ENCODE measurements at regions not wholly inside any gene's neighbourhood (a gene's known extent, or its start where the extent isn't known, plus 50 kb on each side); places are given as distances from the start of the nearest gene placed in this dataset.

DNA sequence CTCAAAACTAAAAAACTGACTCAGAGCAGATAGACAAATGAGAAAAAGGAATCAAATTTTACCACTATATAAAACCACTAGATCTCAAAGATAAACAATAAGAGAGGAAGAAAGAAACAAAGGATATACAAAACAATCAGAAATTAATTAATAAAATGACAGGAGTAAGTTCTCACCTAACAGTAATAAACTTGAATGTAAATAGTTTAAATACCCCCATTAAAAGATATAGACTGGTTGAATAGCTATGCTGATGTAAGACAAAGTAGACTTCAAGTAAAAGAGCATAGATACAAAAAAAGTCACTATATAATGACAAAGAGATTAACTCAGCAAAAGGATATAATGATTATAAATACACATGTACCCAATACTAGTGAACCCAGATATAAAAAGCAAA, 72.3 kb upstream of the GNAZ start:
- H3K18ac ChIP-seq (ENCODE audit: low read length) = no peak overlapping the region
- H4K12ac ChIP-seq (ENCODE audit: low read depth, low read length) = no peak overlapping the region
- no peak overlapping the region for H3K14ac ChIP-seq (ENCODE audit: low read length)
- no peaks in the 10 kb centered on the region for H3K79me2 ChIP-seq (ENCODE audit: control insufficient read depth, insufficient read depth, low read length, poor library complexity)
- no peak overlapping the region for H2BK5ac ChIP-seq (ENCODE audit: low read depth, low read length, poor library complexity)
- H3K27me3 ChIP-seq (ENCODE audit: insufficient read depth, low read length) = no peaks in the 10 kb centered on the region
- H3K9ac ChIP-seq (ENCODE audit: low read length) = no peak overlapping the region
- H2BK12ac ChIP-seq (ENCODE audit: low read length) = no peak overlapping the region
- no peaks in the 10 kb centered on the region for H3K4me1 ChIP-seq (ENCODE audit: control insufficient read depth in 1 of 2, insufficient read depth in 2 of 2, low read length in 2 of 2)
- H3K4me3 ChIP-seq (ENCODE audit: low read depth, low read length) = no peak overlapping the region
- no peak overlapping the region for H2BK120ac ChIP-seq (ENCODE audit: insufficient read depth, low read length, poor library complexity)
- H3K9me3 ChIP-seq (ENCODE audit: insufficient read depth, low read depth, low read length) = peaks cover 13% of the 10 kb centered on the region
- no peaks in the 10 kb centered on the region for H3K36me3 ChIP-seq (ENCODE audit: control insufficient read depth in 1 of 2, insufficient read depth in 2 of 2, low read length in 2 of 2)
- no peak overlapping the region for H4K91ac ChIP-seq (ENCODE audit: low read depth, low read length)
- H2AK5ac ChIP-seq (ENCODE audit: low read length) = no peak overlapping the region
- H3K4me2 ChIP-seq (ENCODE audit: low read length) = no peak overlapping the region
- H4K8ac ChIP-seq (ENCODE audit: low read depth, low read length) = no peak overlapping the region
- H3K23ac ChIP-seq (ENCODE audit: low read length) = no peak overlapping the region
- no peak overlapping the region for H2AFZ ChIP-seq (ENCODE audit: insufficient read depth, low read length, poor library complexity)
- DNase-seq = no peak
- no peak overlapping the region for H3K4ac ChIP-seq (ENCODE audit: low read depth, low read length)
- no peaks in the 10 kb centered on the region for H3K79me1 ChIP-seq (ENCODE audit: low read length)
- no peak overlapping the region for H3K27ac ChIP-seq (ENCODE audit: low read depth, low read length)

DNA sequence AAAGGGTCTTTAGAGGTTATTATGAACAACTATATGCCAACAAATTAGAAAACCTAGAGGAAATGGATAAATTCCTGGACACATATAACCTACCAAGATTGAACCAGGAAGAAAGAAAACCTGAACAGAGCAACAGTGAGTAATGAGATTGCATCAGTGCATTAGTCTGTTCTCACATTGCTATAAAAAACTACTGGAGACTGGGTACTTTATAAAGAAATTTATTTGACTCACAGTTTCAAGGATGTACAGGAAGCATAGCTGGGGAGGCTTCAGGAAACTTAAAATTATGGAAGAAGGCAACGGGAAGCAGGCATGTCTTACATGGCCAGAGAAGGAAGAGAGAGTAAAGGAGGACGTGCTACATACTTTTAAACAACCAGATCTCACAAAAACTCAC, 70.8 kb upstream of the GNAZ start:
- Histone ChIP-seq H4K12ac (ENCODE audit: low read depth, low read length) (no peak overlapping the region), H3K36me3 (ENCODE audit: control insufficient read depth in 1 of 2, insufficient read depth in 2 of 2, low read length in 2 of 2) (no peaks in the 10 kb centered on the region), H3K4me2 (ENCODE audit: low read length) (no peak overlapping the region), H2AK5ac (ENCODE audit: low read length) (no peak overlapping the region), H3K4me1 (ENCODE audit: control insufficient read depth in 1 of 2, insufficient read depth in 2 of 2, low read length in 2 of 2) (no peaks in the 10 kb centered on the region), H3K4ac (ENCODE audit: low read depth, low read length) (no peak overlapping the region), H2BK120ac (ENCODE audit: insufficient read depth, low read length, poor library complexity) (no peak overlapping the region), H2AFZ (ENCODE audit: insufficient read depth, low read length, poor library complexity) (no peak overlapping the region), H3K14ac (ENCODE audit: low read length) (no peak overlapping the region), H3K18ac (ENCODE audit: low read length) (no peak overlapping the region), H3K79me1 (ENCODE audit: low read length) (no peaks in the 10 kb centered on the region), H3K9ac (ENCODE audit: low read length) (no peak overlapping the region), H3K27ac (ENCODE audit: low read depth, low read length) (no peak overlapping the region), H2BK12ac (ENCODE audit: low read length) (no peak overlapping the region), H3K27me3 (ENCODE audit: insufficient read depth, low read length) (no peaks in the 10 kb centered on the region), H3K23ac (ENCODE audit: low read length) (no peak overlapping the region), H4K91ac (ENCODE audit: low read depth, low read length) (no peak overlapping the region), H4K8ac (ENCODE audit: low read depth, low read length) (no peak overlapping the region), H3K4me3 (ENCODE audit: low read depth, low read length) (no peak overlapping the region), H2BK5ac (ENCODE audit: low read depth, low read length, poor library complexity) (no peak overlapping the region), H3K9me3 (ENCODE audit: insufficient read depth, low read depth, low read length) (peaks cover 8% of the 10 kb centered on the region), H3K79me2 (ENCODE audit: control insufficient read depth, insufficient read depth, low read length, poor library complexity) (no peaks in the 10 kb centered on the region)
- DNase-seq = no peak
- WGBS (ENCODE audit: extremely low coverage, insufficient coverage, insufficient read length) = no CpG with 5 or more reads among the region's 2 CpGs

DNA sequence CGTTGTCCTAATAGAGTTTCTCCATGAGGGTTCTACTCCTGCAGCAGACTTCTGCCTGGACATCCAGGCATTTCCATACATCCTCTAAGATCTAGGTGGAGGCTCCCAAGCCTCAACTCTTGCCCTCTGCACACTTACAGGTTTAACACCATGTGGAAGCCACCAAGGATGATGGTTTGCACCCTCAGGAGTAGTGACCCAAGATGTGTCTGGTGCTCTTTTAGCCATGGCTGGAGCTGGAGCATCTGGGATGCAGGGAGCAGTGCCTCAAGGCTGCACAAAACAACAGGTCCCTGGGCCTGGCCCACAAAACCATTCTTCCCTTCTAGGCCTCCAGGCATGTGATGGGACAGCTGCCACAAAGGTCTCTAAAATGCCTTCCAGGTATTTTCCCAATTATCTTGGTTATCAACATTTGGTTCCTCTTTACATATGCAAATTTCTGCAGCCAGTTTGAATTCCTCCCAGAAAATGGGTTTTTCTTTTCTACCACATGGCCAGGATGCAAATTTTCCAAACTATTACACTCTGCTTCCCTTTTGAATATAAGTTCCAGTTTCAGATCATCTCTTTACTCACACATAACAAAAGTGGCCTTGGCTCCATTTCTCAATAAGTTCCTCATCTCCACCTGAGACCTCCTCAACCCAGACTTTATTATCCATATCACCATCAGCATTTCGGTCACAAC, 69.5 kb upstream of the GNAZ start:
- Histone ChIP-seq H3K9ac (ENCODE audit: low read length) (no peak overlapping the region), H2AFZ (ENCODE audit: insufficient read depth, low read length, poor library complexity) (no peak overlapping the region), H2BK5ac (ENCODE audit: low read depth, low read length, poor library complexity) (no peak overlapping the region), H3K4me3 (ENCODE audit: low read depth, low read length) (no peak overlapping the region), H3K4ac (ENCODE audit: low read depth, low read length) (no peak overlapping the region), H3K4me1 (ENCODE audit: control insufficient read depth in 1 of 2, insufficient read depth in 2 of 2, low read length in 2 of 2) (no peaks in the 10 kb centered on the region), H3K36me3 (ENCODE audit: control insufficient read depth in 1 of 2, insufficient read depth in 2 of 2, low read length in 2 of 2) (no peaks in the 10 kb centered on the region), H4K91ac (ENCODE audit: low read depth, low read length) (no peak overlapping the region), H4K8ac (ENCODE audit: low read depth, low read length) (no peak overlapping the region), H3K79me1 (ENCODE audit: low read length) (no peaks in the 10 kb centered on the region), H3K14ac (ENCODE audit: low read length) (no peak overlapping the region), H3K9me3 (ENCODE audit: insufficient read depth, low read depth, low read length) (peaks cover 8% of the 10 kb centered on the region), H2BK12ac (ENCODE audit: low read length) (no peak overlapping the region), H3K18ac (ENCODE audit: low read length) (no peak overlapping the region), H3K23ac (ENCODE audit: low read length) (no peak overlapping the region), H4K12ac (ENCODE audit: low read depth, low read length) (no peak overlapping the region), H3K4me2 (ENCODE audit: low read length) (no peak overlapping the region), H3K27ac (ENCODE audit: low read depth, low read length) (no peak overlapping the region), H2AK5ac (ENCODE audit: low read length) (no peak overlapping the region), H2BK120ac (ENCODE audit: insufficient read depth, low read length, poor library complexity) (no peak overlapping the region), H3K79me2 (ENCODE audit: control insufficient read depth, insufficient read depth, low read length, poor library complexity) (no peaks in the 10 kb centered on the region), H3K27me3 (ENCODE audit: insufficient read depth, low read length) (no peaks in the 10 kb centered on the region)
- DNase-seq = no peak
- WGBS (ENCODE audit: extremely low coverage, insufficient coverage, insufficient read length) = no CpG with 5 or more reads among the region's 2 CpGs

DNA sequence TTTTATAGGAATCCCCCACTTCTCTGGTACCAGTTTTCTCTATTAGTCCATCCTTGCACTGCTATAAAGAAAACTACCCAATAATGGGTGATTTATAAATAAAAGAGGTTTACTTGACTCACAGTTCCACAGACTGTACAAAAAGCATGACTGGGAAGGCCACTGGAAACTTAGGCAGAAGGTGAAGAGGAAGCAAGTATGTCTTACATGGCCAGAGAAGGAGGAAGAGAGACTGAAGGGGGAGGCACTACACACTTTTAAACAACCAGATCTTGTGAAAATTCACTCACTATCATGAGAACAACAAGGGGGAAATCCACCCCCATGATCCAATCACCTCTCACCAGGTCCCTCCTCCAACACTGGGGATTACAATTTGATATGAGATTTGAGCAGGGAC, 68.9 kb upstream of the GNAZ start:
- Histone ChIP-seq H3K23ac (ENCODE audit: low read length) (no peak overlapping the region), H2AFZ (ENCODE audit: insufficient read depth, low read length, poor library complexity) (no peak overlapping the region), H3K4me2 (ENCODE audit: low read length) (no peak overlapping the region), H3K14ac (ENCODE audit: low read length) (no peak overlapping the region), H3K4me3 (ENCODE audit: low read depth, low read length) (no peak overlapping the region), H2BK12ac (ENCODE audit: low read length) (no peak overlapping the region), H2BK5ac (ENCODE audit: low read depth, low read length, poor library complexity) (no peak overlapping the region), H4K12ac (ENCODE audit: low read depth, low read length) (no peak overlapping the region), H3K79me1 (ENCODE audit: low read length) (no peaks in the 10 kb centered on the region), H3K27me3 (ENCODE audit: insufficient read depth, low read length) (no peaks in the 10 kb centered on the region), H3K27ac (ENCODE audit: low read depth, low read length) (no peak overlapping the region), H3K9me3 (ENCODE audit: insufficient read depth, low read depth, low read length) (peaks cover 7% of the 10 kb centered on the region), H3K79me2 (ENCODE audit: control insufficient read depth, insufficient read depth, low read length, poor library complexity) (no peaks in the 10 kb centered on the region), H3K4ac (ENCODE audit: low read depth, low read length) (no peak overlapping the region), H3K18ac (ENCODE audit: low read length) (no peak overlapping the region), H2BK120ac (ENCODE audit: insufficient read depth, low read length, poor library complexity) (no peak overlapping the region), H4K8ac (ENCODE audit: low read depth, low read length) (no peak overlapping the region), H2AK5ac (ENCODE audit: low read length) (no peak overlapping the region), H4K91ac (ENCODE audit: low read depth, low read length) (no peak overlapping the region), H3K36me3 (ENCODE audit: control insufficient read depth in 1 of 2, insufficient read depth in 2 of 2, low read length in 2 of 2) (no peaks in the 10 kb centered on the region), H3K4me1 (ENCODE audit: control insufficient read depth in 1 of 2, insufficient read depth in 2 of 2, low read length in 2 of 2) (no peaks in the 10 kb centered on the region), H3K9ac (ENCODE audit: low read length) (no peak overlapping the region)
- DNase-seq = no peak

Measured in trophoblast cell (in vitro differentiated cells and primary cell).